ENCODE measurements at regions not wholly inside any gene's neighbourhood (a gene's known extent, or its start where the extent isn't known, plus 50 kb on each side); places are given as distances from the start of the nearest gene placed in this dataset.

- Histone ChIP-seq H3K36me3 (no peaks in the 10 kb centered on the region), H3K4me3 (no peak overlapping the region), H3K4me1 (no peaks in the 10 kb centered on the region), H3K27me3 (no peaks in the 10 kb centered on the region), H3K9me3 (no peaks in the 10 kb centered on the region), H3K27ac (no peak overlapping the region)
- intact Hi-C loops (cut with DNase I) = loop anchor here (5.0 to 10.0 kb wide), 2 partner anchors 754 to 1321 kb away; no protein-coding TSS in a partner anchor
- 70 to 85% methylated on average over 2 of the region's 2 CpGs for WGBS, 2 donors
- TF ChIP-seq CTCF (IDR thresholded peaks at IDR 0.05) (peak in 1 of 4 experiments; percentile 25), POLR2A (IDR thresholded peaks at IDR 0.05) (no peak), POLR2AphosphoS5 (IDR thresholded peaks at IDR 0.05) (no peak)
- no peak for DNase-seq
Measured at GRCh38 chr3:6791161-6791560, 69.8 kb upstream of the GRM7 start.

GRCh38 chr3:6799264-6799915 is 61.5 kb upstream of the GRM7 start:
- no peak for TF ChIP-seq POLR2AphosphoS5 (IDR thresholded peaks at IDR 0.05)
- TF ChIP-seq EP300 (IDR thresholded peaks at IDR 0.05) = no peak
- peak in 3 of 4 experiments; percentile 28 to 38 (median 32) for TF ChIP-seq CTCF (IDR thresholded peaks at IDR 0.05)
- intact Hi-C loops (cut with DNase I) = loop anchor here (10.0 kb wide), 1 partner anchor 745 kb away; no protein-coding TSS in a partner anchor
- no peaks in the 10 kb centered on the region for H3K9me3 ChIP-seq
- no peak for DNase-seq
- WGBS, 2 donors = 54 to 66% methylated on average over 6 of the region's 6 CpGs
- no peaks in the 10 kb centered on the region for H3K27me3 ChIP-seq
- no peaks in the 10 kb centered on the region for H3K36me3 ChIP-seq
- H3K27ac ChIP-seq = no peak overlapping the region
- H3K4me1 ChIP-seq = no peaks in the 10 kb centered on the region
- no peak overlapping the region for H3K4me3 ChIP-seq

GRCh38 chr3:6803619-6804018 is 57.3 kb upstream of the GRM7 start:
- Histone ChIP-seq H3K4me3 (no peak overlapping the region), H3K27me3 (no peaks in the 10 kb centered on the region), H3K9me3 (no peaks in the 10 kb centered on the region), H3K4me1 (peaks cover 0 to 5% (median 0%) of the 10 kb centered on the region in 4 donors), H3K36me3 (no peaks in the 10 kb centered on the region), H3K27ac (no peak overlapping the region)
- intact Hi-C loops (cut with DNase I) = no loop called here
- TF ChIP-seq POLR2AphosphoS5 (IDR thresholded peaks at IDR 0.05) (no peak), EP300 (IDR thresholded peaks at IDR 0.05) (no peak)
- 92 to 96% methylated on average over 3 of the region's 3 CpGs for WGBS, 2 donors
- DNase-seq = no peak

GRCh38 chr3:6805236-6805635 is 55.7 kb upstream of the GRM7 start:
- Histone ChIP-seq H3K4me1 (peaks cover 0 to 5% (median 0%) of the 10 kb centered on the region in 4 donors), H3K27ac (no peak overlapping the region), H3K36me3 (no peaks in the 10 kb centered on the region), H3K27me3 (no peaks in the 10 kb centered on the region), H3K4me3 (no peak overlapping the region), H3K9me3 (no peaks in the 10 kb centered on the region)
- DNase-seq = no peak
- no peak for TF ChIP-seq EP300 (IDR thresholded peaks at IDR 0.05)
- no peak for TF ChIP-seq CTCF (IDR thresholded peaks at IDR 0.05)
- no peak for TF ChIP-seq POLR2A (IDR thresholded peaks at IDR 0.05)
- no peak for TF ChIP-seq POLR2AphosphoS5 (IDR thresholded peaks at IDR 0.05)
- intact Hi-C loops (cut with DNase I) = no loop called here
- WGBS, 2 donors = 37 to 60% methylated on average over 2 of the region's 2 CpGs

GRCh38 chr3:6806991-6807390 is 53.9 kb upstream of the GRM7 start:
- Histone ChIP-seq H3K9me3 (no peaks in the 10 kb centered on the region), H3K27me3 (no peaks in the 10 kb centered on the region), H3K27ac (no peak overlapping the region), H3K4me1 (peaks cover 0 to 5% (median 0%) of the 10 kb centered on the region in 4 donors), H3K36me3 (no peaks in the 10 kb centered on the region), H3K4me3 (no peak overlapping the region)
- WGBS, 2 donors = 76 to 77% methylated on average over 3 of the region's 3 CpGs
- intact Hi-C loops (cut with DNase I) = no loop called here
- DNase-seq = no peak
- no peak for TF ChIP-seq POLR2AphosphoS5 (IDR thresholded peaks at IDR 0.05)
- no peak for TF ChIP-seq POLR2A (IDR thresholded peaks at IDR 0.05)
- TF ChIP-seq EP300 (IDR thresholded peaks at IDR 0.05) = no peak
- no peak for TF ChIP-seq CTCF (IDR thresholded peaks at IDR 0.05)
